ENCODE measurements at regions not wholly inside any gene's neighbourhood (a gene's known extent, or its start where the extent isn't known, plus 50 kb on each side); places are given as distances from the start of the nearest gene placed in this dataset.

DNA sequence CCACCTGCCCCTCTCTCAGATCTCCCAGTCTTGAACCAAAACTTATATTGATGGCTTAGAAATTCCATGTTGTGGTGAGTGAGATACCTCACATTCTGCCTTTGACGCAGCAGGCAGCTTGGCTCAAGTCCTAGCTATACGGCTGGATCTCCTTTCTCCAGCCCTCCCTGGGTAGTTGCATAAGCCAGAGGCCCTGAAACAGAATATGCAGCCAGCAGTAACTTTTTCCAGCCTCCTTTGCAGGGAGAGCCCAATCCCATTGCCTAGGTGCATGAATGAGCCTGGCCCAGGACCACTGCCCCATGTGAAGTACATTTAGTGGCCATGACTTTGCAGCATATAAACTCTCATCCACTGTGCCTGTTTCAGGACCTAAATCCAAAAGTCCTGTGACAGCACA lies 202.2 kb upstream of the CDYL start:
- TF ChIP-seq, protein P1, sequence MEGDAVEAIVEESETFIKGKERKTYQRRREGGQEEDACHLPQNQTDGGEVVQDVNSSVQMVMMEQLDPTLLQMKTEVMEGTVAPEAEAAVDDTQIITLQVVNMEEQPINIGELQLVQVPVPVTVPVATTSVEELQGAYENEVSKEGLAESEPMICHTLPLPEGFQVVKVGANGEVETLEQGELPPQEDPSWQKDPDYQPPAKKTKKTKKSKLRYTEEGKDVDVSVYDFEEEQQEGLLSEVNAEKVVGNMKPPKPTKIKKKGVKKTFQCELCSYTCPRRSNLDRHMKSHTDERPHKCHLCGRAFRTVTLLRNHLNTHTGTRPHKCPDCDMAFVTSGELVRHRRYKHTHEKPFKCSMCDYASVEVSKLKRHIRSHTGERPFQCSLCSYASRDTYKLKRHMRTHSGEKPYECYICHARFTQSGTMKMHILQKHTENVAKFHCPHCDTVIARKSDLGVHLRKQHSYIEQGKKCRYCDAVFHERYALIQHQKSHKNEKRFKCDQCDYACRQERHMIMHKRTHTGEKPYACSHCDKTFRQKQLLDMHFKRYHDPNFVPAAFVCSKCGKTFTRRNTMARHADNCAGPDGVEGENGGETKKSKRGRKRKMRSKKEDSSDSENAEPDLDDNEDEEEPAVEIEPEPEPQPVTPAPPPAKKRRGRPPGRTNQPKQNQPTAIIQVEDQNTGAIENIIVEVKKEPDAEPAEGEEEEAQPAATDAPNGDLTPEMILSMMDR (IDR thresholded peaks at IDR 0.05; ENCODE audit: low read length), result no peak
- no peak for TF ChIP-seq EZH2 (IDR thresholded peaks at IDR 0.05; ENCODE audit: borderline replicate concordance, low read length)

Measured in OCI-LY1 (cell line).